ENCODE measurements at regions not wholly inside any gene's neighbourhood (a gene's known extent, or its start where the extent isn't known, plus 50 kb on each side); places are given as distances from the start of the nearest gene placed in this dataset.

DNA sequence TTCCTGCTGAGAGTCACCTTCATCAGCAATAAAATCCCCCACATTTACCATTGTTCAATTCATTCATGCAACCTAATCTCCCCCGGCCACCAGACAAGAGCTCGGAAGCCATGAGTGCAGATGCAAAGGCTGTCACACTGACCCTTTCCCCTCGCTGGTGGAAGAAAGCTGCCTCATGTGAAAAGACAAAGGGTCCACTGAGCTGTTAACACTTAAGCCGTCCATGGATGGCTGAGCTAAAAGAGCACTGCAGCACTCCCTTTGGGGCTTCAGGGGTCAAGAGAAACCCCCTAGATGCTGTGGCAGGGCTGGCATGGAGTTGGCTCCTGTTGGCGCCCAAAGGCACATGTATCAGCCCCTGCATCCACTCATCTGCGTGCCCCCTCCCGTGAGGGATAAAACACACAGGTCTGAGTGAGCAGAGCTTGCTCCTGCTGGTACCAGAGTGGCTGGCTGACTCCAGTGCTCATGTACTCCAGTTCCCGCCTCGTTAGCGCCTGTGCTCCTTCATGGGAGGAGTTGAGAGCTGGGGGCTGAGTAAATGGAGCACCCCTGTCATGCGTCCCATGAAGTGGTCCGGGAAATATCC is 216.5 kb downstream of the PDHA2 start:
- CTCF ChIA-PET (ENCODE audit: partially characterized antibody): no interaction called here
- H3K27ac ChIP-seq (ENCODE audit: low read depth, low read length): no peak overlapping the region
- peaks cover 0 to 5% (median 1%) of the 10 kb centered on the region in 8 donors for H3K9me3 Mint-ChIP-seq
- H3K36me3 Mint-ChIP-seq: no peaks in the 10 kb centered on the region
- no peaks in the 10 kb centered on the region for H3K27me3 ChIP-seq (ENCODE audit: insufficient read depth, low read length)
- peak in 1 of 5 donors; percentile 38 for DNase-seq
- H3K27ac Mint-ChIP-seq: no peak overlapping the region
- H3K4me3 Mint-ChIP-seq: no peak overlapping the region
- POLR2A ChIA-PET (ENCODE audit: partially characterized antibody): no interaction called here
- no peaks in the 10 kb centered on the region for H3K36me3 ChIP-seq (ENCODE audit: insufficient read depth, low read length)
- intact Hi-C loops (cut with micrococcal nuclease): no loop called here
- no peaks in the 10 kb centered on the region for H3K4me1 ChIP-seq (ENCODE audit: insufficient read depth, low read length)
- no peaks in the 10 kb centered on the region for H3K27me3 Mint-ChIP-seq
- H3K4me3 ChIP-seq (ENCODE audit: low read length in 2 of 2): no peak overlapping the region
- H3K4me1 Mint-ChIP-seq: no peaks in the 10 kb centered on the region
- H3K9me3 ChIP-seq (ENCODE audit: control insufficient read depth in 1 of 2, low read length in 2 of 2): no peaks in the 10 kb centered on the region

DNA sequence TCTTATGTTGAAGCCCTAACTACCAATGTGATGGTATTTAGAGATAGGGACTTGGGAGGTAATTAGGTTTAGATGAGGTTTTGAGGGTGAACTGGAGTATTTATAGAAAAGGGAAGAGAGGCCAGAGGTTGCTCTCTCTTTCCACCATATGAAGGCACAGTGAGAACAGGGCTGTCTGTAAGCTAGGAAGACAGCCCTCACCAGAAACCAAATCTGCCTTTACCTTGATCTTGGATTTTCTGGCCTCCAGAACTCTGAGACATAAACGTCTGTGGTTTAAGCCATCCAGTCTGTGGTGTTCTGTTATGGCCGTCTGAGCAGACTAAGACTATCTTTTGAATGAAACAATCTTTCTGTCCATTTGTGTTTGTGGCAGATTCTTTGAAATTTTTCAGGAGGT is 223.7 kb downstream of the PDHA2 start:
- Mint-ChIP-seq H3K4me1 (no peaks in the 10 kb centered on the region), H3K27me3 (no peaks in the 10 kb centered on the region), H3K4me3 (no peak overlapping the region), H3K9me3 (peaks cover 0 to 14% (median 0%) of the 10 kb centered on the region in 8 donors), H3K36me3 (no peaks in the 10 kb centered on the region), H3K27ac (no peak overlapping the region)
- Histone ChIP-seq H3K4me1 (ENCODE audit: insufficient read depth, low read length) (no peaks in the 10 kb centered on the region), H3K4me3 (ENCODE audit: low read length in 2 of 2) (no peak overlapping the region), H3K36me3 (ENCODE audit: insufficient read depth, low read length) (no peaks in the 10 kb centered on the region), H3K9me3 (ENCODE audit: control insufficient read depth in 1 of 2, low read length in 2 of 2) (no peaks in the 10 kb centered on the region), H3K27ac (ENCODE audit: low read depth, low read length) (no peak overlapping the region), H3K27me3 (ENCODE audit: insufficient read depth, low read length) (no peaks in the 10 kb centered on the region)
- no peak for DNase-seq
- ChIA-PET POLR2A (ENCODE audit: partially characterized antibody) (no interaction called here), CTCF (ENCODE audit: partially characterized antibody) (no interaction called here)
- intact Hi-C loops (cut with micrococcal nuclease): no loop called here

DNA sequence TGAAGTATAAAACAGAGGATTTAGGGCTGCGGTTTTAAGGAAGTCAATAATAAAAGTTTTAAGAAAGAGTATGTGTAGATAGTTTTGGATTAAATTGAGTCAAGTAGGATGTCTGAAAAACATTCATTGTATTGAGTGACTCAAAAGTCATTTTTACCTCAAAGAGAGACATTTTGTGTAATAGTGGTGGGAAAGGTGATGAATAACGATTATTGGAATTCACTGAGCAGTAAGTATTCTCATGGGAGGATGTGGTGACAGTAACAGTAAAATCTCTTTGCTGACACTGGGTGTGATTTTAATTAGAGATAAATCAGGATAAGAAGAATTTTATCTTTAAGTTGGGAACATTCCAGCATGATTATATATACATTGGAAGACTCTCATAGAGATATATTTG is 233.6 kb downstream of the PDHA2 start:
- no peak overlapping the region for H3K4me3 Mint-ChIP-seq
- no peaks in the 10 kb centered on the region for H3K36me3 Mint-ChIP-seq
- H3K9me3 ChIP-seq (ENCODE audit: control insufficient read depth in 1 of 2, low read length in 2 of 2): no peaks in the 10 kb centered on the region
- no peaks in the 10 kb centered on the region for H3K36me3 ChIP-seq (ENCODE audit: insufficient read depth, low read length)
- H3K4me3 ChIP-seq (ENCODE audit: low read length in 2 of 2): no peak overlapping the region
- no peak for DNase-seq
- peaks cover 0 to 4% (median 0%) of the 10 kb centered on the region in 8 donors for H3K9me3 Mint-ChIP-seq
- no peak overlapping the region for H3K27ac Mint-ChIP-seq
- H3K27me3 Mint-ChIP-seq: no peaks in the 10 kb centered on the region
- peaks cover 0 to 2% (median 0%) of the 10 kb centered on the region in 4 donors for H3K4me1 Mint-ChIP-seq
- CTCF ChIA-PET (ENCODE audit: partially characterized antibody): no interaction called here
- H3K4me1 ChIP-seq (ENCODE audit: insufficient read depth, low read length): no peaks in the 10 kb centered on the region
- no peak overlapping the region for H3K27ac ChIP-seq (ENCODE audit: low read depth, low read length)
- intact Hi-C loops (cut with micrococcal nuclease): no loop called here
- no peaks in the 10 kb centered on the region for H3K27me3 ChIP-seq (ENCODE audit: insufficient read depth, low read length)
- POLR2A ChIA-PET (ENCODE audit: partially characterized antibody): no interaction called here

DNA sequence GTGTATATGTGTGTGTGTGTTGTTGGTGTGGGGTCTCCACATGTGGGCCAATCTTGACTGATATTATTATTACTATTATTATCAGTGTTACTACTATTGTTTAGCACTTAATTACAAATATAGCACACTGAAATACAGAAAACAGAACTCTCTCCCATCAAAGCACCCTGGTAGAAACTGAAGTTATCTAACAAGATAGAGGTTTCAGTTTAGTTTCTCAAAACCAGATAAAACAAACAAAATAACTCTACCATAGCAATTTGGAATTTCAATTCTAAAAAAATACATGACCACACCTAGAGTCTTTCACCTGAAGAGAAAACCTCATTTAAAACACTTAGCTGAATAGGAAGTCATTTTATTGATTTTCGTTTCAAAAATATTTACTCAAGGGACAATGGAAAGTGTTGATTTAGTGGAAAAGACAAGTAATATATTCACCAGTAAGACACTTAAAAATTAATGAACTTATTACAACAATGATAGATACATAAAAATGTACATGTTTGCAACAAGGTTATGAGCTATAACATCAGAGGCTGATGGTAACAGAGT is 252.3 kb downstream of the PDHA2 start:
- Mint-ChIP-seq H3K27ac (no peak overlapping the region), H3K27me3 (no peaks in the 10 kb centered on the region), H3K4me1 (no peaks in the 10 kb centered on the region), H3K9me3 (peaks cover 0 to 7% (median 2%) of the 10 kb centered on the region in 8 donors), H3K36me3 (no peaks in the 10 kb centered on the region), H3K4me3 (no peak overlapping the region)
- Histone ChIP-seq H3K4me1 (ENCODE audit: insufficient read depth, low read length) (no peaks in the 10 kb centered on the region), H3K9me3 (ENCODE audit: control insufficient read depth in 1 of 2, low read length in 2 of 2) (no peaks in the 10 kb centered on the region), H3K27ac (ENCODE audit: low read depth, low read length) (no peak overlapping the region), H3K4me3 (ENCODE audit: low read length in 2 of 2) (no peak overlapping the region), H3K36me3 (ENCODE audit: insufficient read depth, low read length) (no peaks in the 10 kb centered on the region), H3K27me3 (ENCODE audit: insufficient read depth, low read length) (no peaks in the 10 kb centered on the region)
- no peak for DNase-seq
- ChIA-PET CTCF (ENCODE audit: partially characterized antibody) (no interaction called here), POLR2A (ENCODE audit: partially characterized antibody) (no interaction called here)
- intact Hi-C loops (cut with micrococcal nuclease): no loop called here

DNA sequence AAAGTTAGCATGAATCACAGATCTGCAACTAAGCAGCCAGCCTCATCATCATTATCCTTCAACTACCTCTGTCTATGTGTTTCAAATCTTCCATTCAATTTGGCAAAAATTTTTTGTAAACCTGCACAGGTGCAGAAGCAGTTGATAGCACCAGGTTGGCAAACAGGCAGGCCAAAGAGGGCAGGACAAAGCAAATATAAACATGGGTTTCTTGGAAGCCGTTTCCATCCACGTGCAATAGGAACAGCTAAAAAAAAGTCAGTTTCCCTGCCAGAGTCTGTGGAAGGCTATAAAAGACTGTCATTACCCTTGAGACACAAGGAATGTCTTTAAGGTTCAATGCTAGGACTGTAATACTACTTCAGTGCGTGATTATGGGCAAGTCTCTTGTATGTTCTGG is 253.2 kb downstream of the PDHA2 start:
- CTCF ChIA-PET (ENCODE audit: partially characterized antibody): no interaction called here
- H3K36me3 Mint-ChIP-seq: no peaks in the 10 kb centered on the region
- Histone ChIP-seq H3K9me3 (ENCODE audit: control insufficient read depth in 1 of 2, low read length in 2 of 2) (no peaks in the 10 kb centered on the region), H3K27ac (ENCODE audit: low read depth, low read length) (no peak overlapping the region), H3K4me3 (ENCODE audit: low read length in 2 of 2) (no peak overlapping the region), H3K4me1 (ENCODE audit: insufficient read depth, low read length) (no peaks in the 10 kb centered on the region), H3K27me3 (ENCODE audit: insufficient read depth, low read length) (no peaks in the 10 kb centered on the region), H3K36me3 (ENCODE audit: insufficient read depth, low read length) (no peaks in the 10 kb centered on the region)
- no peak overlapping the region for H3K27ac Mint-ChIP-seq
- POLR2A ChIA-PET (ENCODE audit: partially characterized antibody): no interaction called here
- peaks cover 0 to 7% (median 1%) of the 10 kb centered on the region in 8 donors for H3K9me3 Mint-ChIP-seq
- DNase-seq: no peak
- no peaks in the 10 kb centered on the region for H3K4me1 Mint-ChIP-seq
- intact Hi-C loops (cut with micrococcal nuclease): no loop called here
- H3K27me3 Mint-ChIP-seq: no peaks in the 10 kb centered on the region
- no peak overlapping the region for H3K4me3 Mint-ChIP-seq

DNA sequence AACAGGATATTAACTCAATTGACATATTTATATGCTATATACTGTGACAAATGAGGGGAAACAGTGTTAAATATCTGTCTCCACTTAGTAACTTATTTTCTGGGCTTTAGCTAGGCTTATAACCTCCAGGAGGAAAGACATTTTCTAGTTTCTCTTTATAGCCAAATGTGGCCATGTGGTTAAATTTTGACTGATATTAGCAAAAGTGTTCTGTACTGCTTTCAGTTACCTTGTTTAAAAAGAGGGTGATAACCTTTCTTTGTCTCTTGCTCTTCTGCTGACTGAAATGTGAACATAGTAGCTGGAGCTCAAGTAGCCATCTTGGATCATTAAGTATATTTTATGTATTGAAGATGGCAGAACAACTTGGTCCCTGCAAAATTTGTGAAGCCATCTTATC is 253.7 kb downstream of the PDHA2 start:
- CTCF ChIA-PET (ENCODE audit: partially characterized antibody): no interaction called here
- POLR2A ChIA-PET (ENCODE audit: partially characterized antibody): no interaction called here

DNA sequence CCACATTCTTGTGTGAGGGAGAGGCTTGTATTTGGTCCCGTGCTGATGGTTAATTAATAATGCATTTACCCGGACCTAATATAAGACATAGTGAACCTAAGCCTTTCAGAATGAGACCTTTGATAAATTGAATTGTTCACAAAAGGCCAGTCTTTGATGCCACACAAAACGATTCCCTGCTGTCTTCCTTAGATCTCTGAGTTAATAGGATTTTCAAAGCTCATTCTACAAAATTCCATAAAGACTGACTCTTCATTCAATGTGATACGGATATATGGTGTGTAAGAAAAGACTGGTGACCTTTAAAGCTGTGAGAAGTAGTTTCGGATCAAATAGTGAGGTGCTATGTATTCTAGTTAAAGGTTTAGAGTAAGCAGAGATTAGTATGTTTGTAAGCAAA is 254.3 kb downstream of the PDHA2 start:
- Histone ChIP-seq H3K4me1 (ENCODE audit: insufficient read depth, low read length) (no peaks in the 10 kb centered on the region), H3K27me3 (ENCODE audit: insufficient read depth, low read length) (no peaks in the 10 kb centered on the region), H3K36me3 (ENCODE audit: insufficient read depth, low read length) (no peaks in the 10 kb centered on the region), H3K4me3 (ENCODE audit: low read length in 2 of 2) (no peak overlapping the region), H3K9me3 (ENCODE audit: control insufficient read depth in 1 of 2, low read length in 2 of 2) (no peaks in the 10 kb centered on the region), H3K27ac (ENCODE audit: low read depth, low read length) (no peak overlapping the region)
- Mint-ChIP-seq H3K4me1 (no peaks in the 10 kb centered on the region), H3K9me3 (peaks cover 0 to 6% (median 1%) of the 10 kb centered on the region in 8 donors), H3K27me3 (no peaks in the 10 kb centered on the region), H3K4me3 (no peak overlapping the region), H3K27ac (no peak overlapping the region), H3K36me3 (no peaks in the 10 kb centered on the region)
- ChIA-PET POLR2A (ENCODE audit: partially characterized antibody) (no interaction called here), CTCF (ENCODE audit: partially characterized antibody) (no interaction called here)
- no peak for DNase-seq
- intact Hi-C loops (cut with micrococcal nuclease): no loop called here

More for the DNA sequence above, 253.7 kb downstream of the PDHA2 start:
- no peak for DNase-seq
- Mint-ChIP-seq H3K27ac (no peak overlapping the region), H3K4me1 (no peaks in the 10 kb centered on the region), H3K27me3 (no peaks in the 10 kb centered on the region), H3K4me3 (no peak overlapping the region), H3K9me3 (peaks cover 0 to 7% (median 1%) of the 10 kb centered on the region in 8 donors), H3K36me3 (no peaks in the 10 kb centered on the region)
- Histone ChIP-seq H3K4me3 (ENCODE audit: low read length in 2 of 2) (no peak overlapping the region), H3K27ac (ENCODE audit: low read depth, low read length) (no peak overlapping the region), H3K9me3 (ENCODE audit: control insufficient read depth in 1 of 2, low read length in 2 of 2) (no peaks in the 10 kb centered on the region), H3K4me1 (ENCODE audit: insufficient read depth, low read length) (no peaks in the 10 kb centered on the region), H3K36me3 (ENCODE audit: insufficient read depth, low read length) (no peaks in the 10 kb centered on the region), H3K27me3 (ENCODE audit: insufficient read depth, low read length) (no peaks in the 10 kb centered on the region)
- intact Hi-C loops (cut with micrococcal nuclease): no loop called here

All from CD4-positive, alpha-beta memory T cell (primary cell).